Neural crest cell (in vitro differentiated cells): ENCODE measurements at regions not wholly inside any gene's neighbourhood (a gene's known extent, or its start where the extent isn't known, plus 50 kb on each side); places are given as distances from the start of the nearest gene placed in this dataset.

Source experiments
- DNase-seq: peaks from one replicate; pipeline ENCODE4 v3.0.0; 2021; ENCODE audit warnings: low read depth, mixed read lengths, low spot score
- H3K27ac Mint-ChIP-seq: one replicate; pipeline ENCODE4 v1.8.0; 2021; ENCODE audit warnings: mild to moderate bottlenecking, mixed read lengths; ENCODE audit not compliant: unreplicated experiment
- H3K27me3 Mint-ChIP-seq: 2 replicates; pipeline ENCODE4 v1.8.0; 2021; ENCODE audit warnings: low read depth, mild to moderate bottlenecking, mixed read lengths
- H3K36me3 Mint-ChIP-seq: 2 replicates; pipeline ENCODE4 v1.8.0; 2021; ENCODE audit warnings: low read depth, mild to moderate bottlenecking, mixed read lengths
- H3K4me1 Mint-ChIP-seq: 2 replicates; pipeline ENCODE4 v1.8.0; 2021; ENCODE audit warnings: mixed read lengths
- H3K4me3 Mint-ChIP-seq: one replicate; pipeline ENCODE4 v1.8.0; 2021; ENCODE audit warnings: mild to moderate bottlenecking, mixed read lengths
- H3K9me3 Mint-ChIP-seq: 2 replicates; pipeline ENCODE4 v1.8.0; 2021; ENCODE audit warnings: mixed read lengths
- CTCF ChIP-seq: fragments of 200-600 bp; sonication (generic); conservative IDR thresholded peaks from 2 replicates; pipeline ENCODE4 v1.5.0; 2021; ENCODE audit warnings: antibody characterized with exemption, mild to moderate bottlenecking

DNA sequence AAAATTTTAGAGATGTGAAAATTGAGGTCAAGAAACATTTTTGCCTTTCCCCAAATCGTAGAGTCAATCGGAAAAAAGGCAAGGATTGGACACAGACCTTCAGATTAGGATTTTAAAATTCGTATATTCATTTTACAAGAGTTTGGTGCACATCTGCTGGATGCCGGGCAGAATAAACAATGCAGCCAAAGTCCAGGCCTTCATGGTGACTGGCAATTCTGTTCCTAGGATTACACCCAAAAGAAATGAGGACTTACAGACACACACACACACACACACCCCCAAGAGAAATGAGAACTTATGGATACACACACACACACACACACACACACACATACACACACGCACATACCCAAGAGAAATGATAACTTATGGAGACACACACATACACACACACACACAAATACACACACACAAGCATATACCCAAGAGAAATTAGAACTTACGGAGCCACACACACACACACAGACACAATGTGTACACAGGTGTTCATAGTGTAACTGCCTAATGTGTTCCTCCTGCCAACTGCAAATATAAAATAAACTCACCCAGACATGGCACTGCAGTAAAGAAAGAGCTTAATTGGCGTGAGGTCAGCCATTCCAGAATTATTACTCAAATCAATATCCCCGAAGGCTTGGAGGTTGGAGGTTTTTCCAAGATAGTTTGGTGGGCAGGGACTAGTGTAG, 165.7 kb upstream of the STS start:
- Mint-ChIP-seq H3K4me3 (no peak overlapping the region), H3K27me3 (no peaks in the 10 kb centered on the region), H3K9me3 (no peaks in the 10 kb centered on the region), H3K36me3 (no peaks in the 10 kb centered on the region), H3K4me1 (peaks cover 15% of the 10 kb centered on the region), H3K27ac (peak overlapping the region; percentile 10)
- no peak for DNase-seq
- TF ChIP-seq CTCF: no peak

GRCh38 chrX:6980981-6981380, 166.5 kb upstream of the STS start:
- Mint-ChIP-seq H3K4me3 (no peak overlapping the region), H3K27ac (no peak overlapping the region), H3K36me3 (no peaks in the 10 kb centered on the region), H3K4me1 (peaks cover 15% of the 10 kb centered on the region), H3K27me3 (no peaks in the 10 kb centered on the region), H3K9me3 (no peaks in the 10 kb centered on the region)
- TF ChIP-seq CTCF: no peak
- no peak for DNase-seq

- Mint-ChIP-seq H3K27ac (peak overlapping the region; percentile 30), H3K36me3 (peaks cover 16% of the 10 kb centered on the region), H3K9me3 (peaks cover 6% of the 10 kb centered on the region), H3K4me3 (no peak overlapping the region), H3K27me3 (no peaks in the 10 kb centered on the region), H3K4me1 (no peaks in the 10 kb centered on the region)
- DNase-seq: no peak
- no peak for TF ChIP-seq CTCF
Measured at GRCh38 chrX:6968231-6968630, 179.3 kb upstream of the STS start.

GRCh38 chrX:6965729-6966128, 181.8 kb upstream of the STS start:
- Mint-ChIP-seq H3K4me1 (no peaks in the 10 kb centered on the region), H3K27me3 (no peaks in the 10 kb centered on the region), H3K4me3 (no peak overlapping the region), H3K36me3 (peaks cover 3% of the 10 kb centered on the region), H3K9me3 (no peaks in the 10 kb centered on the region), H3K27ac (no peak overlapping the region)
- DNase-seq: no peak
- TF ChIP-seq CTCF: no peak

- peaks cover 5% of the 10 kb centered on the region for H3K36me3 Mint-ChIP-seq
- peaks cover 4% of the 10 kb centered on the region for H3K4me1 Mint-ChIP-seq
- no peak overlapping the region for H3K27ac Mint-ChIP-seq
- H3K9me3 Mint-ChIP-seq: peaks cover 10% of the 10 kb centered on the region
- no peaks in the 10 kb centered on the region for H3K27me3 Mint-ChIP-seq
- TF ChIP-seq CTCF: no peak
- no peak for DNase-seq
- no peak overlapping the region for H3K4me3 Mint-ChIP-seq
Measured at GRCh38 chrX:6962006-6962355, 185.5 kb upstream of the STS start.
